Right ventricle myocardium inferior (tissue), 1 donor: ENCODE measurements at regions not wholly inside any gene's neighbourhood (a gene's known extent, or its start where the extent isn't known, plus 50 kb on each side); places are given as distances from the start of the nearest gene placed in this dataset.

Experiments
- ATAC-seq: fragments of 200-7000 bp; cut with Tn5 transposase; one replicate; pipeline ENCODE4 v1.9.1; 2020; ENCODE audit warnings: mild to moderate bottlenecking, moderate library complexity
- DNase-seq: peaks from one replicate; pipeline ENCODE4 v3.0.0; 2021; ENCODE audit errors: missing footprints
- intact Hi-C: fragments of 100-400 bp; cut with DNase I; formaldehyde crosslinking; loops from one replicate; pipeline ENCODE4 v1.11.0; 2022
- donor health status: DM: no; HTN: yes; CAD: no; lungs with severe emphysema.

DNA sequence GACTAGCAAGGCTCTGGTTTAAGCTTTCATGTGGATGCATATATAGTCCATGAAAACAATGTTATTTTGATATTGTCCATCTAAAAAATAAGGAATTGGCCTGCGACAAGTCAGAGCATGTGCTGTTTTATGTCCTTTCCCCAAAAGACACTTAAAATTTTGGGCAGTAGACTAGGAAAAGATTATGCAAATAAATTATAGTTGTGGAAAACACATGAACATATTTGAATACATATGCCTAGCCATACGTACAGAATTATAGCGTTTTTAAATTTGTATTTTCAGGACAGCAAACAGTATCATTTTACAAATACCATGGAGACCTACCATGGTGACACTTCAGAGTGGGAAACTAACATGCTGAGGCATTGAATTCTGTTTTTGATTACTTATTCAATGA lies 113.8 kb upstream of the SLC5A12 start:
- intact Hi-C loops = no loop called here
- ATAC-seq = no peak
- no peak for DNase-seq

DNA sequence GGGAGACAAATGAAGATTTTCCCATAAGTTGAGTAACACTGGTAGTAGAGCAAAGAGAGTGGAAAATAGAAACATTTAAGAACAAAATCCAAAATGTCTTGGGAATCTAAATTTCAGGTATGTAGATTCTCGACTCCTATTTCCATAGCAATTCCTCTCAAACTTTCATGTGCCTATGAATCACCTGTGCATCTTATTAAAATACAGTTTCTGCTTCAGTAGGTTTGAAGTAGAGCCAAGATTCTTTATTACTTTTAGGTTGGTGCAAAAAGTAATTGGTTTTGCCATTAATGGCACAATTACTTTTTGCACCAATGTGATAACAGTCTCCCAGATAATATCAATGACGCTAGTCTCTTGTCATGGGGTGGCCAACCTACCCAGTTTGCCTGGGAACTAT lies 115.3 kb upstream of the SLC5A12 start:
- ATAC-seq (no peak), DNase-seq (no peak)
- intact Hi-C loops = no loop called here

DNA sequence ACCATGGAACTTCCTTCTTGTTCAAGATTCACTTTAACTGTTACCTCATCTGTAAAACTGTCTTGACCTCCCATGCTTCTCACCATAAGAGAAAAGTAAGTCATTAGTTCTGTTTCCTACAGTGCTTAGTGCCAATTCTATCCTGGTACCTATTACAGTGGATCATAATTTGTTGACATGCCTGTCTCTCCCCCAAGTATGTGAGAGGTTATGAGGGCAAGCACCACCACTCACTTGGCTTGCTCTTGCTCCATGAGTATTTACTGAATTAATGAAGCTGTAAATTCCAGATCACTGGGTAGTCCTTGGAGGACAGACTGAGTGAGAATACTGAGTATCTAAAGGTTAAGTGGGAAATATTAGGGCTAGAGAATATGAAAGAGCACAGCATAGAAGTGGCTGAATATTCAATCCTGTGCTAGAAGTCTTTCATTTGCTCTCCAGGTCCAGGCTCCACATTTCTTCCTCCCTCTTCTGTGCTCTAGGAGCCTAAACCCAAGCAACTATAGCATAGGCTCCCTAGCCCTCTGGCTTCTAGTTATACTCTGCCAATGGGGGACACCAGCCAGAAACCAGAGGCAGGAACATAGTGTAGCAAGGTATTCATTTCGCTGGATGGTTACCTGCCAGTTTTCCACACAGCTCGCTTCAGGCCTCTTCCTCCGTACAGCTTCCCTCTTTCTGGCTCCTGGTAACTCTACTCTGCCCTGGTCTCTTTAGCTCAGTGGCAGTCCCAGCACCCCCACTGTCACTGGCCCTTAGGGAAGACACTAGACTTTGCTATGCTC lies 118.2 kb upstream of the SLC5A12 start:
- intact Hi-C loops = no loop called here
- no peak for DNase-seq
- no peak for ATAC-seq

DNA sequence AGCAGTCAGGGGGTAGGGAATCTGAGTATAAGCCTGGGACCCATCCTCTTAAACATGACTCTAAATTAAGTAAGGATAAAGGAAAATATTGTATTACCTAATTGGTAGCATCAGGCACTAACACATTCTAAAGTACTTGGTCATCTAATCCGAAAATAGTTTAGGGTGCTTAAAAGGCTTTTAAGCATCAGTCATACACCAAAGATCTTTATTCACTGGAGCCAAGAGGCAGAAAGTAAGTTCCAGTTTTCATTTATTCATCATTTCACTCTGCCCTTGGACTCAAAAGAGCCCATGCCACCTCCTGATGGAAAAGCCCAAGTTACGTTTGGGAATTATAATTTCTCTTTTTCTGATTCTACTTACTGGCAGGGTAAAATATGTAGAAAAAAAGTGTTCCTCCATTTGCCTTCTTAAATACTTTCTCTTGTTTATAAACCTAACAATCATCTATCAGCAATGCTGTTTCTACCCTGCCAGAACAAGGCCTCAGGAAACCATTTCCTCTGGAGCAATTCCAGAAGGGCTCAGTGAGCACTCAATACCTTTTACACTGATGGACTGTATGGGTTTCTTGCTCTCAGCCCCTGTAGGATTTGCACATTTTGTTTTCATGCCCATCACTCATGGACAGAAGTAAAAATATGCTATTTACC lies 120.1 kb upstream of the SLC5A12 start:
- DNase-seq (no peak), ATAC-seq (peak; percentile 74)
- intact Hi-C loops = no loop called here

DNA sequence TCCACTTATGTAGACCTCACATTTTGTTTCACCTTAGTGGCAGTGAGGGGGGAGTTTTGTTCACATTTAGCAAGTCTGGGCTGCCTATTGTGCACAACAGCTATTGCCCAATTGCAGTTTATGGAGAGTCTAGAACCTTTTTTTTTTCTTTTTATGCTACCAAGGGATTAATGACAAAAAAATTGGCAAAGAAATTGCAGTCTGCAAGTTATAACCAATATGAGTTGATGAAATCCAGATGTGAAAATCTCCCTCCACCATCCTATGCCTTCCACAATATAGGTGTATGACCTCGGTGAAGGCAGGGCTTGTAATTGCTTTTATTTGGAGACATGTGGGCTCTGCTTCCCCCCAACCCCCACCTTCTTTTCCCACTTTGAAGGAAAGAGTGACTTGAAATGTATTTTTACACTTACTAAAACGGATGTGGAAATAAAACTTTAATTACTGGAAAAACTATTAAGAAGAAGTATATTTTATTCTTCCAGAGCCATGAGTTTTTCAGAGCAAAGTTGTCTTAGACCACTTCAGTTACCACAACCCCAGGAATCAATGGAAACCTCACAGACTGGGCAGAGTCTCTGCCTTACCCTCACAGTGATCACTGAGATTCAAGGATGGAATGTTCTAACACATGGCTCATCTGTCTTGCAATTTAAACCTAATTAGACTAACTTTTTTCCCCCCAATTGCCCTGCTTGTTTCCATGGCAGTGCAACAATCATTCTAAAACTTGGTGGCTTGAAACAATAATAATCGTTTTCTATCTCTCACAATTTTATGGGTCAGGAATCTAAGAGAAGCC lies 120.8 kb upstream of the SLC5A12 start:
- intact Hi-C loops = no loop called here
- DNase-seq (no peak), ATAC-seq (peak; percentile 75)

DNA sequence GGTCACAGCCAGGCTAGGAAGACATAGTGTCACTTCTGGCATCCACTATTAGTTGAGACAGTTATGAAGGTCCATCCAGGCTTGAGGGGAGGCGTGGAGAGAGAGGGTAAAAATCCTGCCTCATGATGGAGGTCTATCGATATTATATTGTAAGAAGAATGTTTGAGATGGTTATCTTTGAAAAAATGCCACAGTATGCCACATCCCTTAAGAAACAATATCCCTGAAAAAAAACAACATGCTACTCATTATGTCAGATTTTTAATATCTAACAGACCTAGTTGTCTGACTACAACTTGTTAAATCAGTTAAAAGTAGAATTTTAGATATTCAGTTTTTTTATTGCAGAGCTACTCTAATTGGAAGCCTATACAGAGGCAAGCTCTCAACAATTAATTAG lies 121.7 kb upstream of the SLC5A12 start:
- ATAC-seq = no peak
- intact Hi-C loops = no loop called here
- no peak for DNase-seq

DNA sequence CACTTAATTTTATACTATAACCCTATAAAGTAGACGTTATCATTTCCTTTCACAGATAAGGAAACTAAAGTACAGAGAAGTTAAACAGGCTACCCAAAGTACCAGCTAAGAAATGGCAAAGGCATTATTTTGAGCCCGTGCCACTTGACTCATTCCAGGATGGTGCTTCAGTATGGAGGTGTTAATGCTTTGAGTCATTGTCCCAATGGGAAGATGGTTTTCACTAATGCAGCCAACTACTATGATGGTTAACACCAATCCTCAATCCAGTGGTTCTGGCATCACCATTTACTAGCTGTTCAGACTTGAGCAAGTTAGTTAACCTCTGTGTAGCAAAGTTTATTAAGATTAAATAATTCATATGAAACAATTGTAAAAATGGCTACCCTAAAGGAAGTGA lies 123.1 kb upstream of the SLC5A12 start:
- intact Hi-C loops = no loop called here
- DNase-seq (no peak), ATAC-seq (no peak)

DNA sequence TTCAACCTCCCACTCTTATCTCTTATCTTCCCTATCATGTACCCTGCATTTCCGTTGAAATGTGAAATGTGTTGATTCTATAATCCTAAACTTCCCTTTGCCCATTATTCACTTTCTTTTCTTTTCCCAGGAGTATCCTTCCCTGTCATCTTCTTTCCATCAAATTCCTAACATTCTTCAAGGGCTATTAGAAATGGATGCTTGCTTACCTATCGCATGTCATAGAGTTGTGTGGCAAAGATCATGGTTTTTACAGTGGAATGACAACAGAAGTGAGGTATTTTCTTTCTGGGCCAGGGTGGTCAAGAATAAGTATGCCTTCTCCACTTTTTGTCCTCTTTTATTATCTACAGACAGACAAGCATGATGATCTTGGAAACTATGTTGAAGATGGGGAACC lies 124.4 kb upstream of the SLC5A12 start:
- ATAC-seq (no peak), DNase-seq (no peak)
- intact Hi-C loops = no loop called here

DNA sequence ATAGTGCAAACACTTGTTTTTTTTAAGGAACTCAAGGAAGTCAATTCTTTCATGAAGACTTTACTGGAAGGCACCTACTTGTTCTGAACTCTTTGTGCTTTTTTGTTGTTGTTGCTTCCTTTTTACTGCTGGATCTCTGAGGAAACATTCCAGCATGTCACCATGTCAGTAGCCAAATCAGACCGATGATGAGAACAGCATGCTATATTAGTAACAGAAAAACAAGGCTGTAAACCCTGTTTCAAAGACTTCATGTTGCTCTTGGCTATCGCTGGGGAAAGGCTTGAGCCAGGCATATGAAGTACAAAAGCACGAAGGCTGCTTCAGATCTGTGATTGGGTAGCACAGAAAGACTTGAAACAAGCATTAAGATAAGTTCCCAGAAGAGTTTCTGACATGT lies 125.6 kb upstream of the SLC5A12 start:
- peak; percentile 93 for ATAC-seq
- intact Hi-C loops = no loop called here
- no peak for DNase-seq

DNA sequence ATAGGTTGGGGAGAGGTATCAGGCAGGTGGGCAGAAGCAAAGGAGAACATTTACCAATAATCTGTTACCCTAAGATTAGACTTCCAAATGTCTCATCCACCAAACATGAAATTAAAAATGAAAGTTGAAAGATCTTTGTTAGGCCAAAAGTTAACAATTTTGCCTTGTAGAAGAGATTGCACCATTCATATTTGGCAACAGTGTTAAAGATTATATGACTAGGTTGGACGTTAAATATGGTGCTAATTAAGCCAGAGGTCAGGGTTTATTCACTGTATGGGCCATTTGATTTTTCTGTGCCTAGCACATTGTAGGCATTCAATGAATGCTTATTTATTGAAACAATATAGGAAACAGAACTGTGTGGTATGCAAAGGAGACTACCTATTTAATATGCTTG lies 126.1 kb upstream of the SLC5A12 start:
- DNase-seq (no peak), ATAC-seq (peak; percentile 42)
- intact Hi-C loops = no loop called here

DNA sequence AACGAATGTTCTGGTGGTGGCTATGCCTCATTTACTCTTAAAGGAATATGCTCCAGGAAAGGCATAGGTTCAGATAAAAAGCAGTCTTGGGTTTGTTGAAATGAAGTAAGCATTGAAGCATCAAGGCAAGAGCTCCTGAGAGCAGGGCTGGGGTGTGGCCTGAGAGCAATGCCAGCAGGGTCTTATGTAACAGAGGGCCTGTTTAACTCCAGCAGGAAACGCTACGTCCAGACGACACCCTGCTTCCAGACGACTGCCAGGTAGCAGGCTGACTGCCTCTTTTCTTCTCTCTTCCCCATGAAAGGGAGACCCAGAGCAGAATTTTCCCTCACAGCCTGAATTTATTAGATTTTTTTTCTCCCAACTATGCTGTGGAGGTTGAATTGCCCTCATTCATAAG lies 127.2 kb upstream of the SLC5A12 start:
- DNase-seq (peak; percentile 57), ATAC-seq (peak; percentile 77)
- intact Hi-C loops = no loop called here

DNA sequence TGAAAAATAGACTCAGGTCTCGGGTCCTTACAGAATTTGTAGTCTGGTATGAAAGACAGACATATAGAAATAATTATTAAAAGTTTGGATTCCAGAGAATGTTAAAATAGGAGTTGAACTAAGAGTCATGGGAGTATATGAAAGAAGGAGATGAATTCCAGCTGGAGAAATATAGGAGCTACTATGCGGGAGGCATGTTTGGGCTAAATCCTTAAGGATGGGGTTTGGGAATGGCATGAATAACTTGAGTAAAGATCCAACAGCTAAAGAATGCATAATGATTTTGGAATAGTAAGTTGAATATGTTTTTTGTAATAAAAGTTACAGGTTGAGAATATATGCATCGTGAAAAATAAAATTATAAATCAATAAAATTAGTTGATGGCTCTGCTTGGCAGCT lies 129.4 kb upstream of the SLC5A12 start:
- DNase-seq (no peak), ATAC-seq (no peak)
- intact Hi-C loops = no loop called here

DNA sequence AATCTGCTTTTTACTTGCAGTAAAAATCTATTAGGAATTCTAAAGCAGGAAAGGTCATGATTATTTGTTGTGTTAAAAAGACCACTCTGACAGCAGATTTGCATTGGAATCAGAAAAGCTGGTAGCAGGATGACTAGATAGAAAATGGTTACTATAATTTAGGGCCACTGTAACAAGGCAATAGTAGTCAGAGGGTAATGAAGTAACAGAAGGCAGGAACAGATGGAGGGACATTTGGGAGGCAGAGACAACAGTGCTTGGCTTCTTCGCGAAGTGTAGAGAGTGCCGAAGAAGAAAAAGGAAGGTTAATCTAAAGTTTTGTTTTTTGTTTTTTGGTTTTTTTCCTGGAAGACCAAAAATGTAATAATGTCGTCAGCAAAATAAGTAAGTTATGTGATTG lies 129.8 kb upstream of the SLC5A12 start:
- ATAC-seq (no peak), DNase-seq (no peak)
- intact Hi-C loops = no loop called here

DNA sequence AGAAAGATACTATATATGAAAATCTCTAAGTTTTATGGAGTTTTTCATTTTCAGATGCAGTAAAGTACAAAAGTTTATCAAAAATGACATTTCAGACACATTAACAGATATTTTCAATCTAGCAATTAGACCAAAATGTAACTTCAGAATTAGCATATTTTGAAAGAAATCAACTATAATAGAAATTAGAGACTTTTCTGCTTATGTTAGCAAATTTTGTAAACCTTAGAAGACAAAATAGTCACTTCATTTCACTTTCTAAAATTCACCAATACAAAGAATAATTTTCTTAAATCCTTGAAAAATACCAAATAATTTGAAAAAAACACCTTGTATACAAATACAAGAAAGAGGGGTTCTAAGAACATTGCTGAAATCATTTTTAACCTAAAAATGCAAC lies 135.8 kb upstream of the FIBIN start:
- ATAC-seq (no peak), DNase-seq (no peak)
- intact Hi-C loops = no loop called here

DNA sequence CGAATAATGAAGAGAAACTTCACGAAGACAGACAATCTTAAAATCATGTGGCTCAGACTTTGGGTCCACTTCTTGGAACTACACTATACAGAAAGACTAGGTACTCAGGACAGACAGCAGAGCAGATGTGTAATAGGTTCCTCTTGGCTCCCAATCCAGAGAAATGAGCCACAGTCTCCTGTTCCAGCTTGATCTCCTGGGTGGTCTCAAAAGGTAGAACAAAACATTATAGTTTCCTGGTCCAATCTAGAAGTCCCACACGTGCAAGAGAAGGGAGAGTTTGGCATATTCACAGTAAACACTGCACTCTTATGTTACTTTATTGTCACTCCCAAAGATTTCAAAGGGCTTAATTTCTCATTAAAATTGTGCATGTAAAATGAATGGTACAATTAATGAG lies 134.5 kb upstream of the FIBIN start:
- DNase-seq (no peak), ATAC-seq (no peak)
- intact Hi-C loops = no loop called here

DNA sequence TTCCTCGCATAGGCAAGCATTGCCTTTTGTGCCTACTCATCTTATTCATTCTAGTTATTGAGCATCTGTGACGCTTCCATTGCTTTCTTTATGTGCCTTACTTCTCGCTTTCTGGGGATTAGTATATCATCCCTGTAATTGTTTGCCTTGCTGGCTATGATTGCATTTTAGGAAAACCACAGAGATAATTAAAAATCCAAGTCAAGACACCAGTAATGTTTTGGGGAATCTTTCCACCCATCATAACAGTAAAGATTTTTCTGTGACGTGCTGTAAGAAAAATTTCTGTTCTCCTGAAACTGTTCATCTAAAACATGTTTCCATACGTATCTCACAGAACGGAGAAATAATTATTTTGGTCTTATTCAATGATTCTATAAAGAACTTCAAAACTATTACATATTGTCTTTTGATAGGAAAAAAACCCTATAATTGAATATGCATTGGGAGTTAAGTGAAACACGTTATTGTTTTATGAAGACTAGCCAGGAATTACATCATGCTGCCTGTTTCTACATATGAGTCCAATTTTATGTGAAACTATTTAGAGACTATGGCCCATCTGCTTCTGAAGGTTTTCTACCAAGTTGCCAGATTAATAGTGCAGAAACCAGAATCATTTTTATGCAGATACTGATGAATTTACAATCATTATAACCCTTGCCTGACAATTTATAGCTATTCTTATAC lies 133.7 kb upstream of the FIBIN start:
- no peak for ATAC-seq
- intact Hi-C loops = loop anchor here (10.0 kb wide), 2 partner anchors 85 to 135 kb away; partner anchors contain the start of gene FIBIN
- DNase-seq = no peak

DNA sequence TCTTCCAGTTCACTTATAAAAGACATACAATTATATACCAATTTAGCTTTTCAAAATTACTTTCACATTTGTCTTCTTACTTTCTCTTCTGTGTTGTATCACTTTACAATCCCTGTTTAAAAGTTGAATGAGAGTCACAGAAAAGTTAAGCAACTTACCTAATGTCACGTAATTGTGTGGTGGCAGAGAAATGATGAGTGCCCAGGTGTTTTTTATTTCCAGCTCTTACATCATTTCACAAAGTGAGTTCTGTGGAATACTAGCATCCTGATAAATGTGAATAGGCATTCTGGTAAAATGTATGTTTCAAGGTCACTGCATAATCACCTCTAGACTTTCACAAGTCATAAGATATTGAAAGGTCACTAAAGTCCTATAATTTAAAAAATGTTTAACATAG lies 133.0 kb upstream of the FIBIN start:
- intact Hi-C loops = loop anchor here (10.0 kb wide), 2 partner anchors 84 to 134 kb away; partner anchors contain the start of gene FIBIN
- ATAC-seq = no peak
- DNase-seq = no peak

DNA sequence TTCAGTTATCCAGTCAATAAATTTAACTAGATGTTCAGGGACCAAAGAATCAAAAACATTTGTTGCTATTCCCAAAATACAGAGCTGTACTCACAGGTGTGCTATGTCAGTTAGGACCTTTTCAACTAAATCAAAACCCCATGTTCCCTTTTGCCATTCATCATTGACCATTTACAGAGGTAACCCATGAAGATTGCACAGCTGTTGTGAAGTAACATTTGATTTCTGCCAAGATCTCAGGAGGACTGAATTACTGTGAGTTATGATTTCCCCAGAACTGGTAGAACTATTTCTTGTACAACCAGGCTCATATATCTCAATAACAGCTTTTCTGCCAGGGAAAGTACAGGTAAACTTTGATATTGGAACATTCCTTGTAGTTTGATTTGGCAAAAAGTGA lies 131.1 kb upstream of the FIBIN start:
- intact Hi-C loops = loop anchor here (10.0 kb wide), 2 partner anchors 82 to 132 kb away; partner anchors contain the start of gene FIBIN
- peak; percentile 44 for ATAC-seq
- DNase-seq = no peak

DNA sequence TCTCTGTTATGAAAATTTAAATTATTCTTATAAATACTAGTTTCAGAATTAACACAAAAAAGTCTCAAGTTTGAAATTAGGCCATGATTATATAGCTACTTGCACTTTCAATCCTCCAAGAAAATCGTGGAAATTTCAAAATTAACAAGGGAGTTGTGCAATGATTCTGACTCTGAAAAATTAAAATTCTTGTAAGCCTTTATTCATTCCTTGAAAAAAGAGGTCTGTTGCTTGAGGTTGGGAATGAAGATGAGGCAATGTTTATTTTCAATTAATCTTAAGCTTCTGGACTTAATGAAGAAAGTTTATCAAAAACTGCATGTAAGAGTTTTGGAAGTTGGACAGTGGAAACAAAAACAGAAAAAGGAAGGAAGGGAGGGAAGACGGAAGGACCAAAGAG lies 128.2 kb upstream of the FIBIN start:
- ATAC-seq (peak; percentile 50), DNase-seq (no peak)
- intact Hi-C loops = loop anchor here (10.0 kb wide), 2 partner anchors 79 to 129 kb away; partner anchors contain the start of gene FIBIN
